Hepatocyte (in vitro differentiated cells): ENCODE measurements at regions not wholly inside any gene's neighbourhood (a gene's known extent, or its start where the extent isn't known, plus 50 kb on each side); places are given as distances from the start of the nearest gene placed in this dataset.

Experiments used
- CTCF ChIP-seq: fragments of 200-600 bp; sonication (generic); IDR thresholded peaks from 2 replicates; pipeline ENCODE4 v1.5.1; 2016; ENCODE audit warnings: antibody characterized with exemption, mild to moderate bottlenecking; ENCODE audit not compliant: poor library complexity
- EZH2phosphoT487 ChIP-seq: fragments of 200-600 bp; sonication (generic); IDR thresholded peaks from one replicate; pipeline ENCODE4 v1.6.1; 2018; ENCODE audit warnings: antibody characterized with exemption, mild to moderate bottlenecking, low read depth, moderate library complexity; ENCODE audit not compliant: unreplicated experiment, severe bottlenecking

DNA sequence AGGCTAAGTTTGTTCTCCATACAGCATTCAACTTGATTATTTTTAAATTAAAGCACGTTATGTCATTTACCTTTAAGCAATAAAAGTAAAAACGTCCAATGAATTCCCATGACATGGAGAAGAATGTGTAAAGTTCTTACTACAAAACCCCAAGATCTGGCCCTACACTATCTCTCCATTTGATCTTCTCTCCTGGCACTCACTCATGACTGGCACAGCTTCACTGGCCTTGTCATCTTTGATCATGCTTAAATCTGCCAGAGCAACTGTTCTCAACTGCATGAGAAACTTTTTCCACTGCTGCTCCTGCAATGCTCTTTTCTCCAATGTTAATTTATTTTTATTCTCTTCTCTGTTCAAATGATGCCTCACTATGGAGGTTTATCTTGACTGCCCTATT is 1109.0 kb upstream of the IGFBP7 start:
- TF ChIP-seq CTCF (no peak), EZH2phosphoT487 (no peak)
